Keratinocyte (primary cell): ENCODE measurements at regions not wholly inside any gene's neighbourhood (a gene's known extent, or its start where the extent isn't known, plus 50 kb on each side); places are given as distances from the start of the nearest gene placed in this dataset.

ENCODE experiments used
- DNase-seq: peaks from one replicate; pipeline ENCODE4 v3.0.0-alpha.2; 2011; ENCODE audit warnings: low read depth, missing footprints, low spot score
- FAIRE-seq: peaks from 2 replicates; lab custom pipeline; 2011; peaks lifted over from hg19 to GRCh38; lab: Jason Lieb, UNC
- H2AFZ ChIP-seq: 2 replicates; pipeline ENCODE4 v1.6.0; 2012; ENCODE audit warnings: low read length, control low read depth, inconsistent platforms; ENCODE audit not compliant: control insufficient read depth
- H3K27ac ChIP-seq: 2 replicates; pipeline ENCODE4 v1.5.1; 2011; ENCODE audit warnings: low read length; ENCODE audit not compliant: control insufficient read depth, insufficient read depth
- H3K27me3 ChIP-seq: 3 replicates; pipeline ENCODE4 v1.6.0; 2011; ENCODE audit warnings: low read length; ENCODE audit not compliant: control insufficient read depth, insufficient read depth; ENCODE audit errors: extremely low read depth
- H3K36me3 ChIP-seq, 2 experiments: 2 replicates in 1 of 2; 3 replicates in 1 of 2; pipeline ENCODE4 v1.5.1; 2011; ENCODE audit warnings: low read length in 2 of 2, mild to moderate bottlenecking in 1 of 2; ENCODE audit not compliant: control insufficient read depth in 2 of 2, insufficient read depth in 2 of 2; ENCODE audit errors: extremely low read depth in 1 of 2
- H3K4me1 ChIP-seq: 3 replicates; pipeline ENCODE4 v1.5.1; 2011; ENCODE audit warnings: low read length; ENCODE audit not compliant: control insufficient read depth, insufficient read depth; ENCODE audit errors: extremely low read depth
- H3K4me2 ChIP-seq: 3 replicates; pipeline ENCODE4 v1.6.0; 2011; ENCODE audit warnings: low read depth, low read length; ENCODE audit not compliant: control insufficient read depth, insufficient read depth; ENCODE audit errors: extremely low read depth
- H3K4me3 ChIP-seq, 3 experiments: fragments of 200-600 bp in 1 of 3; sonication (generic) in 1 of 3; 2 replicates in 2 of 3; 3 replicates in 1 of 3; pipeline ENCODE4 v1.5.1; 2011 to 2016; ENCODE audit warnings: low read length in 3 of 3, mild to moderate bottlenecking in 3 of 3, control low read depth in 2 of 3, inconsistent platforms in 1 of 3, low read depth in 1 of 3, mixed read lengths in 1 of 3, mixed run types in 1 of 3, moderate library complexity in 1 of 3; ENCODE audit not compliant: control insufficient read depth in 2 of 3, insufficient read depth in 2 of 3; ENCODE audit errors: extremely low read depth in 1 of 3
- H3K79me2 ChIP-seq: 2 replicates; pipeline ENCODE4 v1.6.0; 2012; ENCODE audit warnings: low read length; ENCODE audit not compliant: control insufficient read depth, insufficient read depth
- H3K9ac ChIP-seq: 3 replicates; pipeline ENCODE4 v1.6.0; 2011; ENCODE audit warnings: low read length; ENCODE audit not compliant: control insufficient read depth, insufficient read depth; ENCODE audit errors: extremely low read depth
- H3K9me1 ChIP-seq: 3 replicates; pipeline ENCODE4 v1.6.0; 2011; ENCODE audit warnings: low read length; ENCODE audit not compliant: control insufficient read depth, insufficient read depth; ENCODE audit errors: extremely low read depth
- H3K9me3 ChIP-seq: 2 replicates; pipeline ENCODE4 v1.5.1; 2012; ENCODE audit warnings: low read depth, low read length; ENCODE audit not compliant: control insufficient read depth
- H4K20me1 ChIP-seq: 3 replicates; pipeline ENCODE4 v1.6.0; 2011; ENCODE audit warnings: low read length; ENCODE audit not compliant: control insufficient read depth, insufficient read depth; ENCODE audit errors: extremely low read depth
- EZH2 ChIP-seq: IDR thresholded peaks from one replicate; pipeline ENCODE4 v1.6.1; 2012; ENCODE audit warnings: inconsistent platforms, mild to moderate bottlenecking, low read length, moderate library complexity
- dilution Hi-C: fragments of 300-500 bp; cut with MboI; formaldehyde crosslinking; loops from one replicate; pipeline ENCODE4 v1.7.0; 2020; ENCODE audit warnings: low sequenced_read_pairs; ENCODE audit not compliant: extremely low pct_ligation_motif_present
- TF ChIP-seq, protein P1 (sequence below), 3 experiments: IDR thresholded peaks in 1 of 3; conservative IDR thresholded peaks in 1 of 3; optimal IDR thresholded peaks in 1 of 3; 2 replicates in 2 of 3; 3 replicates in 1 of 3; pipeline versions ENCODE3 to v1.5.1; 2011; ENCODE audit warnings: low read length in 3 of 3, mild to moderate bottlenecking in 3 of 3, moderate library complexity in 2 of 3, control low read depth in 1 of 3, inconsistent platforms in 1 of 3; ENCODE audit not compliant: insufficient read depth in 2 of 3; ENCODE audit errors: extremely low read depth in 1 of 3

DNA sequence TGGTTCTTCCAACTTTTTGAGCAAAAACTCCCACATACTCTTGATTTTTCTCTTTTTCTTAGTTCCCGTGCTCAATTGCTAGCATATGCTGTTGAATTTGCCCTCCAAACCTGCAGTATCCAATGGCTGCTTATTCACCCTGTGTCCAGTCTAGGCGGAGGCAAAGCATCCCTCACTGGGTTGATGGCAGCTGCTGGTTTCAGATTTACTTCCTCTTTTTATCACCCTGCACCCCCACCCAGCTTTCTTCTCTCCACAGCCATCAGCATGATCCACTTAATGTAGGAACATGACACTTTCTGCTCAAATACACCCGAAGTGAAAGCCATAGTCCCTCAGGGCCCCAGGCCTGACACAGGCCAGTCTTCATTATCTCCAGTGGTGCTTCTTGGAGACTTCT, 87.6 kb upstream of the ADARB2 start:
- H3K27me3 ChIP-seq, result no peaks in the 10 kb centered on the region
- H3K9me3 ChIP-seq, result no peaks in the 10 kb centered on the region
- no peak overlapping the region for H2AFZ ChIP-seq
- no peak overlapping the region for H3K27ac ChIP-seq
- no peak overlapping the region for H3K4me3 ChIP-seq
- no peaks in the 10 kb centered on the region for H3K36me3 ChIP-seq
- H3K9me1 ChIP-seq, result no peaks in the 10 kb centered on the region
- H3K4me1 ChIP-seq, result no peaks in the 10 kb centered on the region
- DNase-seq (no peak), FAIRE-seq (no peak)
- H3K9ac ChIP-seq, result no peak overlapping the region
- no peak overlapping the region for H3K4me2 ChIP-seq
- TF ChIP-seq, protein P1, sequence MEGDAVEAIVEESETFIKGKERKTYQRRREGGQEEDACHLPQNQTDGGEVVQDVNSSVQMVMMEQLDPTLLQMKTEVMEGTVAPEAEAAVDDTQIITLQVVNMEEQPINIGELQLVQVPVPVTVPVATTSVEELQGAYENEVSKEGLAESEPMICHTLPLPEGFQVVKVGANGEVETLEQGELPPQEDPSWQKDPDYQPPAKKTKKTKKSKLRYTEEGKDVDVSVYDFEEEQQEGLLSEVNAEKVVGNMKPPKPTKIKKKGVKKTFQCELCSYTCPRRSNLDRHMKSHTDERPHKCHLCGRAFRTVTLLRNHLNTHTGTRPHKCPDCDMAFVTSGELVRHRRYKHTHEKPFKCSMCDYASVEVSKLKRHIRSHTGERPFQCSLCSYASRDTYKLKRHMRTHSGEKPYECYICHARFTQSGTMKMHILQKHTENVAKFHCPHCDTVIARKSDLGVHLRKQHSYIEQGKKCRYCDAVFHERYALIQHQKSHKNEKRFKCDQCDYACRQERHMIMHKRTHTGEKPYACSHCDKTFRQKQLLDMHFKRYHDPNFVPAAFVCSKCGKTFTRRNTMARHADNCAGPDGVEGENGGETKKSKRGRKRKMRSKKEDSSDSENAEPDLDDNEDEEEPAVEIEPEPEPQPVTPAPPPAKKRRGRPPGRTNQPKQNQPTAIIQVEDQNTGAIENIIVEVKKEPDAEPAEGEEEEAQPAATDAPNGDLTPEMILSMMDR (optimal IDR thresholded peaks at IDR 0.05 in 1 of 3, IDR thresholded peaks at IDR 0.05 in 1 of 3, conservative IDR thresholded peaks at IDR 0.05 in 1 of 3; ENCODE audit: extremely low read depth in 1 of 3, insufficient read depth in 2 of 3, low read length in 3 of 3), result no peak
- dilution Hi-C loops, result no loop called here
- no peaks in the 10 kb centered on the region for H4K20me1 ChIP-seq
- H3K79me2 ChIP-seq, result no peaks in the 10 kb centered on the region

DNA sequence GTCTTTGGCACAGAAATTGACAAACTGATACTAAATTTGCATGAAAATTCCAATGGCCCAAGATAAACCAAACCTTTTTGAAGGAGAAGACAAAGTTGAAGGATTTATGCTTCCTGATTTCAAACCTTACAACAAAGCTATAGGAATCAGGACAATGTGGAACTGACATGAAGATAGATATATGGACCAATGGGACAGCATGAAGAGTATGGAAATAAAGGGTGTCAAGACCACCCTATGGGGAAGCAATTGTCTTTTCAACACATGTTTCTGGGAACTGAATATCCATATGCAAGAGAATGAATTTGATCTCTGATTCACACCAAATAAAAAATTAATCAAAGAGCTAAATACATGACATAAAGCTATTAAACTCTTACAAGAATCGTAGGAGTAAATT, 77.2 kb upstream of the ADARB2 start:
- Histone ChIP-seq H3K4me1 (no peaks in the 10 kb centered on the region), H3K27ac (no peak overlapping the region), H3K36me3 (no peaks in the 10 kb centered on the region), H3K9ac (no peak overlapping the region), H4K20me1 (no peaks in the 10 kb centered on the region), H3K79me2 (no peaks in the 10 kb centered on the region), H3K27me3 (no peaks in the 10 kb centered on the region), H3K9me1 (no peaks in the 10 kb centered on the region), H3K9me3 (no peaks in the 10 kb centered on the region), H2AFZ (no peak overlapping the region), H3K4me2 (no peak overlapping the region), H3K4me3 (no peak overlapping the region)
- FAIRE-seq, result no peak
- TF ChIP-seq, protein P1 (optimal IDR thresholded peaks at IDR 0.05 in 1 of 3, IDR thresholded peaks at IDR 0.05 in 1 of 3, conservative IDR thresholded peaks at IDR 0.05 in 1 of 3; ENCODE audit: extremely low read depth in 1 of 3, insufficient read depth in 2 of 3, low read length in 3 of 3), result no peak
- TF ChIP-seq EZH2, result no peak
- dilution Hi-C loops, result no loop called here
- no peak for DNase-seq
